Thyroid gland (tissue), 4 donors: ENCODE measurements at regions not wholly inside any gene's neighbourhood (a gene's known extent, or its start where the extent isn't known, plus 50 kb on each side); places are given as distances from the start of the nearest gene placed in this dataset.

Experiments used
- DNase-seq, 2 donors: peaks; one replicate each; pipeline ENCODE4 v3.0.0-alpha.2; 2019
- H3K27ac ChIP-seq, 3 donors: fragments of 200-600 bp; sonication (generic); 1 replicate in 2 of 3; 2 replicates in 1 of 3; pipeline ENCODE4 v1.5.1; 2016 to 2019; ENCODE audit warnings: mild to moderate bottlenecking in 1 of 3, moderate library complexity in 1 of 3
- H3K27me3 ChIP-seq: fragments of 200-600 bp; sonication (generic); one replicate; pipeline ENCODE4 v1.5.1; 2019
- H3K36me3 ChIP-seq, 2 donors: fragments of 200-600 bp; sonication (generic); one replicate each; pipeline ENCODE4 v1.5.1; 2016 to 2019
- H3K4me1 ChIP-seq, 2 donors: fragments of 200-600 bp; sonication (generic); one replicate each; pipeline ENCODE4 v1.5.1; 2017 to 2019
- H3K4me3 ChIP-seq, 3 donors: fragments of 200-600 bp; sonication (generic); replicated peaks in 1 of 3; 1 replicate in 2 of 3; 2 replicates in 1 of 3; pipeline ENCODE4 v1.5.1; 2016; ENCODE audit warnings: mild to moderate bottlenecking in 1 of 3
- H3K9me3 ChIP-seq: fragments of 200-600 bp; sonication (generic); one replicate; pipeline ENCODE4 v1.5.1; 2017
- CTCF ChIP-seq, 6 experiments: fragments of 200-600 bp in 3 of 6; fragments of 450-650 bp in 3 of 6; sonication (generic) in 3 of 6; IDR thresholded peaks; one replicate each; pipeline ENCODE4 v1.5.1; 2016 to 2019; ENCODE audit warnings: antibody characterized with exemption in 6 of 6, mild to moderate bottlenecking in 2 of 6, inconsistent platforms in 1 of 6, moderate library complexity in 1 of 6
- POLR2A ChIP-seq, 2 donors: fragments of 450-650 bp; IDR thresholded peaks; one replicate each; pipeline ENCODE4 v1.6.1; 2017; ENCODE audit warnings: antibody characterized with exemption in 2 of 2, mild to moderate bottlenecking in 2 of 2, moderate library complexity in 1 of 2
- WGBS, 2 donors: methylation state at CpG; one replicate each; pipeline ENCODE4 v1.1.5; 2017; 5-methylcytosine and 5-hydroxymethylcytosine counted together
- intact Hi-C: fragments of 100-400 bp; cut with DNase I; formaldehyde crosslinking; loops from one replicate; pipeline ENCODE4 v1.15.1; 2023

DNA sequence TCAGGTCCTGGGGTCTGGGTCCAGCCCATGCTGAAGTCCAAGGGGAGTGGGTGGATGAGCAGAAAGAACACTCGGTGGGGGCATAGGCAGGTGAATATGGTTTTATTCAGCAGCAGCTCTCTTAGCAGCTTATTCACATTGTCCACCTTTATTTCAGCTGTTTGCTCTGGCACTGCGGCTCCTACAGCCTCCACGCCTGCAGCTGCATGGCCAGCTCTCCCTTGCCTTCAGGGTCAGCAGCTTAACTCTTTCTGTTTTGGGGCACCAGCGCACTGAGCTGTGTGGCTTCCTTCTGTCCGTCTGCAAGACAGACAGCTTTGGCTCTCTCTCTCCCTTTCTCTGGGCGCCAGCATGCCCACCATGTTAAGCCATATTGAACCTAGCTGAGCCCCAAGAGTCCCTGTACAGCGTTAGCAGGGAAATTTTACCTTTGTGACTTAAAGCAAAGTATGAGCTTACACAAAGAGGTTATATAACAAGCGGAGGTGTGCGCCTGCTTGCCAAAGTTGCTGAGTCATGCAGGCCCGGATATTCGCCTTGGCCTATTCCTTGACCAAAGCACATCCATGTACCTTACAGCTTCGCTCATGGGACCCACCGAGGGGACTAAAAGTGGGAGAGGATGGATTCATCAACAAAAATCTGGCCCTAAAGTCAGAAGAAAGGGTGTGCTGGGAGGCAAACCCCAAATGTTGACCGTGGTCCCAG, 170.1 kb upstream of the PFN2 start:
- no peak for DNase-seq
- Histone ChIP-seq H3K27me3 (no peaks in the 10 kb centered on the region), H3K36me3 (no peaks in the 10 kb centered on the region), H3K4me3 (no peak overlapping the region), H3K4me1 (peaks cover 3 to 6% of the 10 kb centered on the region in 2 donors), H3K9me3 (no peaks in the 10 kb centered on the region), H3K27ac (no peak overlapping the region)
- intact Hi-C loops, result no loop called here
- TF ChIP-seq CTCF (IDR thresholded peaks at IDR 0.05) (no peak), POLR2A (IDR thresholded peaks at IDR 0.05) (no peak)
- WGBS, 2 donors, result 93 to 95% methylated on average over 14 of the region's 14 CpGs

GRCh38 chr3:150138824-150139223, 168.1 kb upstream of the PFN2 start:
- TF ChIP-seq POLR2A (IDR thresholded peaks at IDR 0.05) (no peak), CTCF (IDR thresholded peaks at IDR 0.05) (no peak)
- Histone ChIP-seq H3K9me3 (no peaks in the 10 kb centered on the region), H3K27me3 (no peaks in the 10 kb centered on the region), H3K36me3 (no peaks in the 10 kb centered on the region), H3K4me3 (no peak overlapping the region), H3K27ac (no peak overlapping the region), H3K4me1 (no peaks in the 10 kb centered on the region)
- 94 to 97% methylated on average over 3 of the region's 3 CpGs for WGBS, 2 donors
- no peak for DNase-seq
- intact Hi-C loops, result no loop called here

GRCh38 chr3:150136242-150136641, 165.5 kb upstream of the PFN2 start:
- no peaks in the 10 kb centered on the region for H3K9me3 ChIP-seq
- H3K4me1 ChIP-seq, result no peaks in the 10 kb centered on the region
- no peak for DNase-seq
- H3K27me3 ChIP-seq, result no peaks in the 10 kb centered on the region
- H3K36me3 ChIP-seq, result no peaks in the 10 kb centered on the region
- H3K27ac ChIP-seq, result no peak overlapping the region
- TF ChIP-seq CTCF (IDR thresholded peaks at IDR 0.05) (no peak), POLR2A (IDR thresholded peaks at IDR 0.05) (no peak)
- intact Hi-C loops, result no loop called here
- no peak overlapping the region for H3K4me3 ChIP-seq

- WGBS, 2 donors, result 83 to 89% methylated on average over 1 of the region's 1 CpG
- Histone ChIP-seq H3K27me3 (no peaks in the 10 kb centered on the region), H3K4me1 (no peaks in the 10 kb centered on the region)
Observed at GRCh38 chr3:150135287-150135721, 164.6 kb upstream of the PFN2 start.

GRCh38 chr3:150133293-150133692, 162.6 kb upstream of the PFN2 start:
- Histone ChIP-seq H3K27me3 (no peaks in the 10 kb centered on the region), H3K4me1 (no peaks in the 10 kb centered on the region), H3K36me3 (no peaks in the 10 kb centered on the region), H3K4me3 (no peak overlapping the region), H3K9me3 (no peaks in the 10 kb centered on the region), H3K27ac (no peak overlapping the region)
- intact Hi-C loops, result no loop called here
- no peak for TF ChIP-seq POLR2A (IDR thresholded peaks at IDR 0.05)
- TF ChIP-seq CTCF (IDR thresholded peaks at IDR 0.05), result no peak
- no peak for DNase-seq
- 55 to 68% methylated on average over 2 of the region's 2 CpGs for WGBS, 2 donors

More at GRCh38 chr3:150135287-150135721, 164.6 kb upstream of the PFN2 start:
- Histone ChIP-seq H3K4me3 (no peak overlapping the region), H3K27ac (no peak overlapping the region), H3K9me3 (no peaks in the 10 kb centered on the region), H3K36me3 (no peaks in the 10 kb centered on the region)
- DNase-seq, result no peak
- no peak for TF ChIP-seq POLR2A (IDR thresholded peaks at IDR 0.05)
- intact Hi-C loops, result no loop called here
